Thyroid gland (tissue), 4 donors: ENCODE measurements at regions not wholly inside any gene's neighbourhood (a gene's known extent, or its start where the extent isn't known, plus 50 kb on each side); places are given as distances from the start of the nearest gene placed in this dataset.

Source experiments
- POLR2A ChIP-seq, 2 donors: fragments of 450-650 bp; IDR thresholded peaks; one replicate each; pipeline ENCODE4 v1.6.1; 2017; ENCODE audit warnings: antibody characterized with exemption in 2 of 2, mild to moderate bottlenecking in 2 of 2, moderate library complexity in 1 of 2
- TF ChIP-seq, protein P1 (sequence below), 6 experiments: fragments of 200-600 bp in 3 of 6; fragments of 450-650 bp in 3 of 6; sonication (generic) in 3 of 6; IDR thresholded peaks; one replicate each; pipeline ENCODE4 v1.5.1; 2016 to 2019; ENCODE audit warnings: antibody characterized with exemption in 6 of 6, mild to moderate bottlenecking in 2 of 6, inconsistent platforms in 1 of 6, moderate library complexity in 1 of 6

DNA sequence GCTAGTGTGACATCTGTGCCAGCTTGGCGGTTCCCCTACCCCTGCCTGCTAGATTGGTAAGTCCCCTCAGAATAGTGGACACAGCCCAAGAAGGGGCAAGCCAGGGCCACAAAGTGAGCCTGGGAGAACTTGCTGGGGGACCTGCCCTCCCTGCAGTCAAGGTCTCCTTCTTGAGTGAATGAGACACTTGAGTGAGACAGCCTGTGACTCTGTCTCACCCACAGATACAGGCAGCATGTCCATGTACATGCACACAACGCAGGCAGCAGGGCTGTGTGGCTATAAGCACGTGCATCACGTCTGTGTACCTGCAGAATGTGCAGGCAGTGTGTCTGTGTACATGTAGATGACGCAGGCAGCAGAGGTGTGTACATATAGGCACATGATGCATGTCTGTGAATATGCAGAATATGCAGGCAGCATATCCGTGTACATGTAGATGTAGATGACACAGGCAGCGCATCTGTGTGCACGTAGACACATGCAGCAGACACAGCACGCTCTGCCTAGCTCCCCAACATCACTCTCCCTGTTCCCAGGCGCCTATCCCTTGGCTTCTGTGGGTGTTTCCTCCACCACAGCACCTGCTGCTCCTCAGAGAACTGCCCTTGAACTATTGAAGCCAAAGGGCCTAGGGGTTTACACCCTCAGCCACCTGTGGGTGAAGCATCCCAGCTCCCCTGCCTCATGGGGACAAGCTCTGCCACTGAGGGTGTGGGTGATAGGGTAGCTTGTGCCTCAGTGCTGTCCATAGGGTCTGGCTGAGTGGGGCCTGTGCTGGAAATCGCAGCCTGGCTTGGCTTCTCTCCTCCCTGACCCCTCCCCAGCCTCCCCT is 147.2 kb upstream of the TWIST2 start:
- TF ChIP-seq, protein P1, sequence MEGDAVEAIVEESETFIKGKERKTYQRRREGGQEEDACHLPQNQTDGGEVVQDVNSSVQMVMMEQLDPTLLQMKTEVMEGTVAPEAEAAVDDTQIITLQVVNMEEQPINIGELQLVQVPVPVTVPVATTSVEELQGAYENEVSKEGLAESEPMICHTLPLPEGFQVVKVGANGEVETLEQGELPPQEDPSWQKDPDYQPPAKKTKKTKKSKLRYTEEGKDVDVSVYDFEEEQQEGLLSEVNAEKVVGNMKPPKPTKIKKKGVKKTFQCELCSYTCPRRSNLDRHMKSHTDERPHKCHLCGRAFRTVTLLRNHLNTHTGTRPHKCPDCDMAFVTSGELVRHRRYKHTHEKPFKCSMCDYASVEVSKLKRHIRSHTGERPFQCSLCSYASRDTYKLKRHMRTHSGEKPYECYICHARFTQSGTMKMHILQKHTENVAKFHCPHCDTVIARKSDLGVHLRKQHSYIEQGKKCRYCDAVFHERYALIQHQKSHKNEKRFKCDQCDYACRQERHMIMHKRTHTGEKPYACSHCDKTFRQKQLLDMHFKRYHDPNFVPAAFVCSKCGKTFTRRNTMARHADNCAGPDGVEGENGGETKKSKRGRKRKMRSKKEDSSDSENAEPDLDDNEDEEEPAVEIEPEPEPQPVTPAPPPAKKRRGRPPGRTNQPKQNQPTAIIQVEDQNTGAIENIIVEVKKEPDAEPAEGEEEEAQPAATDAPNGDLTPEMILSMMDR (IDR thresholded peaks at IDR 0.05): no peak
- TF ChIP-seq POLR2A (IDR thresholded peaks at IDR 0.05): no peak
